GM21526 (cell line): ENCODE measurements at regions not wholly inside any gene's neighbourhood (a gene's known extent, or its start where the extent isn't known, plus 50 kb on each side); places are given as distances from the start of the nearest gene placed in this dataset.
A peak's percentile ranks its signal among the peaks of the same experiment; 100 is the strongest.
"Not testable (repeated sequence)": the region's sequence is repeated elsewhere in the genome, so short reads cannot be mapped to it uniquely, and the experiment has no call there.

Source experiments
- ATAC-seq: cut with Tn5 transposase; IDR thresholded peaks from one replicate; pipeline ENCODE4 v1.9.1; 2021; ENCODE audit warnings: moderate library complexity; ENCODE audit not compliant: unreplicated experiment, low FRiP score

GRCh38 chr6:81929828-81930227 lies 177.3 kb upstream of the TENT5A start:
- ATAC-seq: no peak

GRCh38 chr6:81925201-81925600 lies 172.7 kb upstream of the TENT5A start:
- no peak for ATAC-seq

- ATAC-seq: no peak
Measured at GRCh38 chr6:81909981-81910900, 157.8 kb upstream of the TENT5A start.

GRCh38 chr6:81909162-81909561 lies 156.7 kb upstream of the TENT5A start:
- ATAC-seq: no peak

- ATAC-seq: peak; percentile 69
Measured at GRCh38 chr6:81906709-81907204, 154.3 kb upstream of the TENT5A start.

- ATAC-seq: no peak
Measured at GRCh38 chr6:81906041-81906440, 153.6 kb upstream of the TENT5A start.

- ATAC-seq: no peak
Measured at GRCh38 chr6:81901551-81901966, 149.1 kb upstream of the TENT5A start.

GRCh38 chr6:81900616-81901015 lies 148.1 kb upstream of the TENT5A start:
- ATAC-seq: peak; percentile 90

- no peak for ATAC-seq
Measured at GRCh38 chr6:81897793-81898192, 145.3 kb upstream of the TENT5A start.

- no peak for ATAC-seq
Measured at GRCh38 chr6:81896525-81897503, 144.3 kb upstream of the TENT5A start.

GRCh38 chr6:81895511-81896185 lies 143.2 kb upstream of the TENT5A start:
- ATAC-seq: no peak

- ATAC-seq: no peak
Measured at GRCh38 chr6:81894788-81895271, 142.3 kb upstream of the TENT5A start.

GRCh38 chr6:81894306-81894705 lies 141.8 kb upstream of the TENT5A start:
- ATAC-seq: no peak

GRCh38 chr6:81892891-81893290 lies 140.4 kb upstream of the TENT5A start:
- no peak for ATAC-seq

GRCh38 chr6:81891874-81892273 lies 139.4 kb upstream of the TENT5A start:
- no peak for ATAC-seq

GRCh38 chr6:81890846-81891245 lies 138.4 kb upstream of the TENT5A start:
- no peak for ATAC-seq

GRCh38 chr6:81889377-81890053 lies 137.0 kb upstream of the TENT5A start:
- ATAC-seq: no peak

GRCh38 chr6:81886909-81887308 lies 134.4 kb upstream of the TENT5A start:
- not testable (repeated sequence) for ATAC-seq

- no peak for ATAC-seq
Measured at GRCh38 chr6:81886157-81886556, 133.7 kb upstream of the TENT5A start.

GRCh38 chr6:81881660-81882059 lies 129.2 kb upstream of the TENT5A start:
- ATAC-seq: no peak
